ENCODE measurements at regions not wholly inside any gene's neighbourhood (a gene's known extent, or its start where the extent isn't known, plus 50 kb on each side); places are given as distances from the start of the nearest gene placed in this dataset.

GRCh38 chr1:59243978-59244377, 52.9 kb upstream of the FGGY start:
- TF ChIP-seq POLR2AphosphoS5 (IDR thresholded peaks at IDR 0.05; ENCODE audit: insufficient read depth in 1 of 2, low read depth in 1 of 2) = no peak
- TF ChIP-seq CTCF (IDR thresholded peaks at IDR 0.05) = no peak
- TF ChIP-seq POLR2A (IDR thresholded peaks at IDR 0.05) = no peak
- DNase-seq (ENCODE audit: extremely low spot score in 2 of 2) = no peak
- no peaks in the 10 kb centered on the region for H3K27me3 ChIP-seq
- H3K36me3 ChIP-seq = no peaks in the 10 kb centered on the region
- H3K4me3 ChIP-seq = no peak overlapping the region
- H3K27ac ChIP-seq = no peak overlapping the region
- H3K9me3 ChIP-seq = no peaks in the 10 kb centered on the region
- H3K4me1 ChIP-seq = no peaks in the 10 kb centered on the region
- intact Hi-C loops (cut with DNase I) = no loop called here

DNA sequence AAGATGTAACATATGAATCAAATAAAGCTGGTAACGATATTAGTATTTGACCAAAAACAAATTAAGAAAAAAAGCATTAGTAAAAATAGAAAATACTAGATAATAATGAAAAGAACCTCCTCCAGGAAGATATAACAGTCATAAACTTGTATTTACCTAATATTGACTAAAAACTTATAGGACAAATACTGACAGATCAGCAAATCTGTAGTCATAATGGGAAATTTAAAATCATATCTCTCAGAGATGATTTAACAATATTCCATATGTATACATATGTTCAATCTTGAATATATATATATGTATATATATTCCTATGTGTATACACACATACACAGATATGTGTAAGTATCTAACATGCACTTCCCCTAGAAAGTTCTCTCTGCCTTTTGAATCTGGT, 52.0 kb upstream of the FGGY start:
- H3K9me3 ChIP-seq = no peaks in the 10 kb centered on the region
- H3K36me3 ChIP-seq = no peaks in the 10 kb centered on the region
- H3K4me3 ChIP-seq = no peak overlapping the region
- no peak overlapping the region for H3K27ac ChIP-seq
- intact Hi-C loops (cut with DNase I) = no loop called here
- H3K4me1 ChIP-seq = no peaks in the 10 kb centered on the region
- DNase-seq (ENCODE audit: extremely low spot score in 2 of 2) = no peak
- TF ChIP-seq CTCF (IDR thresholded peaks at IDR 0.05) = no peak
- no peak for TF ChIP-seq POLR2A (IDR thresholded peaks at IDR 0.05)
- TF ChIP-seq POLR2AphosphoS5 (IDR thresholded peaks at IDR 0.05; ENCODE audit: insufficient read depth in 1 of 2, low read depth in 1 of 2) = no peak
- no peaks in the 10 kb centered on the region for H3K27me3 ChIP-seq
